AG08396 (cell line): ENCODE measurements at regions not wholly inside any gene's neighbourhood (a gene's known extent, or its start where the extent isn't known, plus 50 kb on each side); places are given as distances from the start of the nearest gene placed in this dataset.

Experiments used
- DNase-seq: peaks from one replicate; pipeline ENCODE4 v3.0.0; 2012; ENCODE audit warnings: low spot score, mixed read lengths

DNA sequence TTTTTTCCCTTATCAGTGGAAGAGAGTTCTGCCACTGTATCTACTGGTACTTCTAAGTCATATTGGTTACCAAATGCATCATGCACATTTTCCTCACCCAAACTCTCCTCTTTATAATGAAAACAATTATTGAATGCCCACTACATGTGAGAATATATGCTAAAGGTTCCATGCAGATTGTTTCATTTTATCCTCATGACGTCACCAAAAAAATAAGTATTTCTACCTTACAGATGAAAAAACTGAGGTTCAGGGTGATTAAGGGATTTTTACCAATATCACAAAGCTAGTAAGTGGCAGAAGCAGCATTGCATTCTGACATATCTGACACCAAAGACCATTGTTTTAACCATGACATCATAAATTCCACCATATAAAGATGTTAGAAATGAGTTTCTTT is 51.9 kb upstream of the ZEB2 start:
- DNase-seq: no peak

DNA sequence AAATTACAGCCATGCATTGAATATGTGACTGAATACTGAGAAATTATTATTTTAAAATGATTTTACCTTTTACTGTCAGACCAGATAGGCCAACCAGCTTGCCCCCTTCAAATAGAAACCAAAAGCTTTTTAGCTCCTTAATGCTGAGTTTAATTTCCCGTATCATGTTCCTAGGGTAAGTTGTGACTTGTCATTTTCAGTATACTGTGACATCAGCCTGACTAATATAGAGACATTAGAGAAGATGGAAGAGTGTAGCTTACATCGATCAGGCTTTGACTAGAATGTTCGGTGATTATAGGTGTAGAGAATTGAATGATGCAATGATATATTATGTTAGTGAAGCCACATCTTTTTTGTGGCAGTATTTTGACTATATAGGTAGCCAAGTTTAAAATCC is 50.6 kb upstream of the ZEB2 start:
- no peak for DNase-seq
